Mucosa of stomach (tissue), 1 donor: ENCODE measurements at regions not wholly inside any gene's neighbourhood (a gene's known extent, or its start where the extent isn't known, plus 50 kb on each side); places are given as distances from the start of the nearest gene placed in this dataset.

ENCODE experiments used
- H3K27me3 ChIP-seq: one replicate; pipeline ENCODE4 v1.7.0; 2013; ENCODE audit warnings: mild to moderate bottlenecking, low read length; ENCODE audit not compliant: control insufficient read depth, insufficient read depth
- H3K36me3 ChIP-seq: one replicate; pipeline ENCODE4 v1.7.0; 2013; ENCODE audit warnings: low read length; ENCODE audit not compliant: control insufficient read depth, insufficient read depth
- H3K4me1 ChIP-seq: one replicate; pipeline ENCODE4 v1.7.0; 2013; ENCODE audit warnings: mild to moderate bottlenecking, low read length; ENCODE audit not compliant: control insufficient read depth, insufficient read depth
- H3K4me3 ChIP-seq: one replicate; pipeline ENCODE4 v1.7.0; 2013; ENCODE audit warnings: low read length
- H3K9ac ChIP-seq: one replicate; pipeline ENCODE4 v1.7.0; 2013; ENCODE audit warnings: mild to moderate bottlenecking, low read length, moderate library complexity
- H3K9me3 ChIP-seq: one replicate; pipeline ENCODE4 v1.7.0; 2013; ENCODE audit warnings: mild to moderate bottlenecking, low read length, moderate library complexity; ENCODE audit not compliant: control insufficient read depth
- donor health status: Pancreatic carcinoma.

DNA sequence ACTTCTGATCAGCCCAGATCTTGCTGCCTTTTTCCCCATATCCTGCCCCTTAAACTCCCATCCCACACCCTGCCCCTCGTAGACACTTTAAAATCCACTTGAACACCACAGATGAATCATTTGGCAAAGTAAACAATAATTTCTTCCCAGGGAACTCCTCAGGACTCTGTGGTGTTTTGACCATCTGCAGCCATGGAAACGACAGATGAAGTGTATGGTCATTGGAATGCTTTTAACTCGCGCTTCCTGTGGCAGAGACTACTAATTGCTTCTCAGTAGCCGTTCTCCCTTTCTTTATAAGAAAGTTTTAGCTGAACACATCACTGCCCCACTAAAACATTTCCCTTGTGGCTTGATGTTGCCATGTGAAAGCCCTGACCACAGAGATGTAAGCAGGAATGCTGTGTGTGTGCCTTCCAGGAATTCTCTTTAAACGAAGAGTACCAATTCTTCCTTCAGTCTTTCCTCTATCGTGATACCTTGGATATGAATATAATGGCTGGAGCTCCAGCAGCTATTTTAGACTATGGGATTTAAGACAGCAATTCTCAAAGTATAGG, 92.7 kb upstream of the PARD3B start:
- Histone ChIP-seq H3K4me3 (no peak overlapping the region), H3K9me3 (no peaks in the 10 kb centered on the region), H3K36me3 (no peaks in the 10 kb centered on the region), H3K9ac (no peak overlapping the region), H3K27me3 (no peaks in the 10 kb centered on the region), H3K4me1 (peaks cover 8% of the 10 kb centered on the region)

DNA sequence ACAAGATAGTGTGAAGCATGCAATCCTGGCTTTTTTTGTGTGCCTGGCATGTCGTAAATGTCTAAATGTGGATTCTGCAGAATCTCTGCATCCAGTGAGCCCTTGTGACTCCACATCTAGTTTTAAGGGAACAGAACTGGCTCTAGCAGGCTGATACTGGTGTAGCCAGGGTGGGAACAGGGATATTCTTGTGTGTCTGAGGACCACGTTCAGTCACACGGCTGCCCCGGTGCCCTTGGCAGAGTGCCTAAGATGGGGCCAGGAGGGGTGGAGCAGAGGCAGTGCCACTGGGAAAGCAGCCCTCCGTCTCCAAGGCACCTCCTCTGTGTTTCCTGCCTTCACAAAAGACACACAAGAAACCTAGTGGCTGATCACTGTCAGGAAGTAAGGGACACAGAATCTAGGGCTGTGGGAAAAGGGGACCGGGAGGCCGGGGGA, 91.5 kb upstream of the PARD3B start:
- no peak overlapping the region for H3K9ac ChIP-seq
- H3K4me3 ChIP-seq: no peak overlapping the region
- H3K9me3 ChIP-seq: no peaks in the 10 kb centered on the region
- no peaks in the 10 kb centered on the region for H3K27me3 ChIP-seq
- no peaks in the 10 kb centered on the region for H3K36me3 ChIP-seq
- peaks cover 8% of the 10 kb centered on the region for H3K4me1 ChIP-seq

DNA sequence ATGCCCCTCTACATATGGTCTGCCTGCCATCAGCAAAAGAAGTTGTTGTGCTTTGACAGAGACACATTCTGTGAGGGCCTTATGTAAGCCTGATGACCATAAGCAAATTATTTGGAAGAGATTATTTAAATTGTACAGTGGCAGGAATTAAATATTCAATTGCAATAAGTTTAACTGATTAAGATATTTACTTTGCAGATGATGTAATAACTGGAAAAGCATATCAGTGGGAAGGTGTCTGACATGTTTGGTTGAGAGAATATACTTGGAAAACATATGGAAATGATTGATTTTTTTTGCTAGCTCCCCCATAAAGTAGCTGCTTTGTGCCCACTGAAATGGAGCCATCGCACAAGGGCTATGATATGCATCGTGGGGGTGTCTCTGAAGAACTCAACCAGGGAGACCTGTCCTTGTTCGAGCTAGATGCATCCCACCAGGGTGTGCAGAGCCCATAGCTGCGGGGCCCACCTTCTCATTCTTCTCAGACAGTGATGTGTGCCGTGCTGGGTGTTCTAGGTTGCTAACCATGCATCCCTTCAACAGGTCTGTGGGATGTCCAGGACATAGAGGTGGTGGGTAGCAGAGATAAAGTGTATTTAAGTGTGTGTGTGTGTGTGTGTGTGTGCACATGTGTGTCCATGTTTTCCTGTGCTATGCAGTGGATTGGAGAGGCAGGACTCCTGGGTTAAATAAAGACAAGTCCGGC, 90.4 kb upstream of the PARD3B start:
- H3K9ac ChIP-seq: no peak overlapping the region

DNA sequence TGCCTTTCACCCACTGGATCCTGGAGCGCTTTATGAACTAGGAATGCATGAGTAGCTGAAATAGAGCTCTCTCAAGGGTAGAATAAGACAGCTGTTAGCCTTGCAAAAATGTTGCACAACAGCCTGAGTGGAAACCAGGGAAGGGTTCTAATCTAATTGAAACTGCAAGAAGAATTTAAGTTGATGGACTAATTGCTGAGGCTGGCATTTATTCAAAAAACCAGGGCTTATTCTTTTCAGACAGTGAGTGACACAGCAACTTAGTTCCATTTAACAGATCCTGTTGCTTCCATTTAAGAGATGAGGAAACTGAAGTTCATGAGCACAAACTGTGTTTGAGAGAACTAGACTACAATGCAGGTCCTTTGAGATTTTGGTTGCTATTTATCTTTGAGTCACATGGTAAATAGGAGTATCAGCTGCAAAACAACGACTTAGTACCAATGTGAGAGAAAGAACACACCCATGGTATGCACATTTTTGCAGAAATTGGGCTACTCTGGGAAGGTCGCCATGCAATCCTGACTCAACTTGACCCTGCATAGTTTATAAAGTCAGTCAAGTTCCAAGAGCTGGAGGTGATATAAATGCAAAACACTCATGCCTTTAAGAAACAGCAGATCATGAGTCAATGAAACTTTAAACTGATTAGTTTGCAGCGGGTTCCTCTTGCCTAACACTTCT, 76.4 kb upstream of the PARD3B start:
- Histone ChIP-seq H3K4me3 (no peak overlapping the region), H3K9ac (no peak overlapping the region), H3K27me3 (no peaks in the 10 kb centered on the region), H3K9me3 (no peaks in the 10 kb centered on the region), H3K4me1 (no peaks in the 10 kb centered on the region), H3K36me3 (no peaks in the 10 kb centered on the region)

More for the DNA sequence above, 90.4 kb upstream of the PARD3B start:
- no peaks in the 10 kb centered on the region for H3K27me3 ChIP-seq
- no peak overlapping the region for H3K4me3 ChIP-seq
- H3K36me3 ChIP-seq: no peaks in the 10 kb centered on the region
- peaks cover 8% of the 10 kb centered on the region for H3K4me1 ChIP-seq
- H3K9me3 ChIP-seq: no peaks in the 10 kb centered on the region

DNA sequence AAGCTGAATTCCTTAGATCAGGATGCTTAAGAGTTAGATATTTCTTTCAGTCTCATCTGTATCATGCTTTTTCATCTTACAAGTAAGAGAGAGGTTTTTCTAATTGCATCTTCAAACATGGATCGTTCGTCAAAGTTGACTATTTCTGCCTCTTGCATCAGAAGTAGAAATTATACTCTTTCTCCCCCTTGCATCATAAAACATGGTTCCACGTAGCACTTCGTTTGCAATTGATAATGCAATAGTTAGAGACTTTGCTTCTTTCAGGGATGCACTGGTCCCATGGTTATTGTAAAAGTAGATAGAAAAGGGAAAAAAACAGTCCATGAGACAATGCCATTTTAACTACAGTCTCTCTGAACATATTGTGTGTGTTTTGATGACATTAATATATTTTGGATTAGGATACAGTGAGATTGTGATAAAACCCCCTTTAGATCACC, 75.1 kb upstream of the PARD3B start:
- H3K9ac ChIP-seq: no peak overlapping the region
- no peaks in the 10 kb centered on the region for H3K4me1 ChIP-seq
- H3K27me3 ChIP-seq: no peaks in the 10 kb centered on the region
- no peaks in the 10 kb centered on the region for H3K9me3 ChIP-seq
- no peaks in the 10 kb centered on the region for H3K36me3 ChIP-seq
- no peak overlapping the region for H3K4me3 ChIP-seq

DNA sequence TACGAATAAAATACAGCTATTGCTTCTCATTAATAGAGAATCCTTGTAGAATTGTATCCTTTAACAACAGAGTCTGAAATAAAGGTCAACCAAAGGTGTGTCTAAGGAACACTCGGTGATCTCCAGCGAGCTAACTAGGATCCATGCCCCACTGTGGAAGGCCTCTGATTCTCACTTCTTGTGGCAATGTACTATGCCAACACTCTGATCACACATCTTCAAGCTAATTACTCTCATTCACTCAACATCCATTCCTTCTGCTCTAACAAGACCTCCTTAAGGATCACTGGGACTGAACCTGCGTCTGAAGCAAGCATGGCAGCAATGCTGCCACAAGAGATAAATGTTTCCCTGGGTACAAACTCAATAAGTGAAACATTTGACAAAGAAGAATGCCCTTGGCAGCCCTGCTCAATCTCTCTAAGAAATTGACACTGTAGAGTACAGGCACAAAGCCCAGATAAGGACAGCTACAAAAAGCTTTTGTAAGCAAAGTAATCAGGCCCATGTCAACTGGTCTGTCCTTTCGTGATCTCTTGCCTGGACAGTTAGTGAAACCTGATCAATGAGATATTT, 74.6 kb upstream of the PARD3B start:
- H3K9me3 ChIP-seq: no peaks in the 10 kb centered on the region
- no peak overlapping the region for H3K4me3 ChIP-seq
- no peaks in the 10 kb centered on the region for H3K27me3 ChIP-seq
- H3K9ac ChIP-seq: no peak overlapping the region
- H3K4me1 ChIP-seq: no peaks in the 10 kb centered on the region
- H3K36me3 ChIP-seq: no peaks in the 10 kb centered on the region

DNA sequence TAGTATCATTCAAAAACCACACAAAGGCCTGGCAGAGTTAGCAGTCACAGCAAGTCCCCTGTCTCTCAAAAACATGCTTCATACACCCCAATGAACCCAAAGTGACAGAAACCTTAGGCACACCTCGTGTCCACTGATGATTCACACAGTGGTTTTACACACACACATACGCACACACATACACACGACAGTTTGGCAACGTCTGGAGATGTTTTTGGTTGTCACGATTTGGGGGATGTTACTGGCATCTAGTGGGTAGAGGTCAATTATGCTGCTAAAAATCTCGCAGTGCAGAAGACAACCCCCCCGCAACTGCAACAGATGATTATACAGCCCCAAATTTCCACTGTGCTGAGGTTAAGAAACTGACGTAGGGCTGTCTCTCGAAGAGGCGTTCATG, 72.9 kb upstream of the PARD3B start:
- Histone ChIP-seq H3K36me3 (no peaks in the 10 kb centered on the region), H3K9ac (no peak overlapping the region), H3K27me3 (no peaks in the 10 kb centered on the region), H3K9me3 (no peaks in the 10 kb centered on the region), H3K4me3 (no peak overlapping the region), H3K4me1 (no peaks in the 10 kb centered on the region)

DNA sequence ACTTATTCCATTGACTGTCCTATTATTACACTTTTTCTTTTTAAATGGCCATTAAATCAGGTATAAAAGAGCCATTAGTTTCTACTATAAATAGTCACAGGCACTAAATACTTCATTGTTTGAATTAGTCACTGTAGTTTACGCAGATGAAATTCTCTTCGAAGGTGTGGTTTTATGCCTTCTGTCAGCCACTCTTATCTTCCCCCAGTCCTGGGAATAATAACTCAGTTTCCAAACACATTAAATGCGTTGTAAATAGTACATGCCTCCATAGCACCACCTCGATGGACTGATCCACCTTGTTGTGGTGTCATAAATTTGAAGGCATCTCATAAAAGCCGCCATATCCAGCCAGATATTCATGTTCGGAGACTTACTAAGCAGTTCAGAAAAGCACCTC, 72.1 kb upstream of the PARD3B start:
- Histone ChIP-seq H3K4me1 (no peaks in the 10 kb centered on the region), H3K4me3 (no peak overlapping the region), H3K27me3 (no peaks in the 10 kb centered on the region), H3K9me3 (no peaks in the 10 kb centered on the region), H3K36me3 (no peaks in the 10 kb centered on the region), H3K9ac (no peak overlapping the region)

DNA sequence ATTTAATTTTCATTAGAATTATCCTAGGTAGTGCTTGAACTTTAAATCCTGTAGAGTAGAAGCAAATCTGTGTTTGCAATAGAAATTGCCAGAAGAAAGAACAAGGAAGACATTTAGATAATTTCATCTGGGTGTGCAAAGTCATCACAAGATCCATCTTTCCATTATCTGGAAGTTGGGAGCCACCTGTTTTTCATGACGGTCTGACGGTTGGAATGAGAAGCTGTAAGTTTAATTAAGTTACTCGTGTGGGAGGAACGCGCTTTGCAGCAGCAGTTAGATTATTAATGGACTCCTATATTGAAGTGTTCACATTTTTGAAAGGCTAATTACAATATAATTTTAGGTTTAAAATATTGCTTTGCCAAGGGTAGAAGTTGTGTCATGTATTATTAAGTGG, 69.9 kb upstream of the PARD3B start:
- H3K36me3 ChIP-seq: no peaks in the 10 kb centered on the region
- H3K9me3 ChIP-seq: no peaks in the 10 kb centered on the region
- no peaks in the 10 kb centered on the region for H3K27me3 ChIP-seq
- H3K4me3 ChIP-seq: no peak overlapping the region
- no peaks in the 10 kb centered on the region for H3K4me1 ChIP-seq
- no peak overlapping the region for H3K9ac ChIP-seq

DNA sequence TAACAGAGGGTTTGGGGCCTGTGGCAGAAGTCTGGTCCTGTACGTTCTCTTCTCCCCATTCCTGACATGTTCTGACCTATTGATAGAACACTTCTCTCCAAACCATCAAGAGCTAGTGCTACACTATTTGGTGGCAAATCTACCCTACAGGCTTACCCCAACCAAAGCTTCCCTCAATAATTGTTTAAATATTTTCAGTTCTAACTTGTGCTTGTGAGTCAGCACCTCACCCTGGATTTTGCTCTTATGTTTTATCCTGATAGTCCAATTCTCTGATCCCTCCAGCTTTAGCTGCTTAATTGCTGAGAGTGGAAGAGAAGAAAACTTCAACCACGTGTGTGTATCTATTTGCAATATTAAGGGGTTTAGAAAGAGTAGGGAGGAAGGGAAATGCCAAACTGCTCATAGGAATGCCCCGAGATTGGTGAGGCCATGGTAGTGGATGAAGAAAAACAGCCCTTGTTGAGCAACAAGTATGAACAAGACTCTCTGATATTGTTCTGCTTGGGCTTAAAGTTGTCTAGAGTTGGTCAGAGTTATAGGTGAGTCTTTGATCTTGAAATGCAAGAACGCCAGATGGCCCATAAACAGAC, 67.8 kb upstream of the PARD3B start:
- no peaks in the 10 kb centered on the region for H3K4me1 ChIP-seq
- no peak overlapping the region for H3K9ac ChIP-seq
- no peaks in the 10 kb centered on the region for H3K27me3 ChIP-seq
- H3K4me3 ChIP-seq: no peak overlapping the region
- no peaks in the 10 kb centered on the region for H3K9me3 ChIP-seq
- no peaks in the 10 kb centered on the region for H3K36me3 ChIP-seq

DNA sequence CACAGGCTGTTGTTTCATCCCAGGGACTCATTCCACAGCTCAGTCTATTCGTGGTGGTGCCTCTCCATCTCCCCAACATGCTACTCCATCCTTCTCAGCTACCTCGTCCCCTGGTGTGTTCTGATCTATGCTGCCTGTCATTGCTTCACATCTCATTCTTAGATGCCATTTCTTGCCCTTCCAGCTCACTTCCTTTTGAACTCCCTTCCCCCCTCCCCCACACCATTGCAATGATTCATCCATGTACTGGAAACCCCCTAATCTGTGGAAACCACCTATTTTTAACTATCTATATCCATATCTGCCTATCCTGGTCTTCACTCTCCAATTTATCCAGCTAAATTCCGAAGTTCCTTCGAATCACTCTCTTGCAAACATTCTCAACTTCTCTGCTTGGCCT, 65.7 kb upstream of the PARD3B start:
- Histone ChIP-seq H3K4me1 (no peaks in the 10 kb centered on the region), H3K9me3 (no peaks in the 10 kb centered on the region), H3K36me3 (no peaks in the 10 kb centered on the region), H3K9ac (no peak overlapping the region), H3K27me3 (no peaks in the 10 kb centered on the region), H3K4me3 (no peak overlapping the region)

DNA sequence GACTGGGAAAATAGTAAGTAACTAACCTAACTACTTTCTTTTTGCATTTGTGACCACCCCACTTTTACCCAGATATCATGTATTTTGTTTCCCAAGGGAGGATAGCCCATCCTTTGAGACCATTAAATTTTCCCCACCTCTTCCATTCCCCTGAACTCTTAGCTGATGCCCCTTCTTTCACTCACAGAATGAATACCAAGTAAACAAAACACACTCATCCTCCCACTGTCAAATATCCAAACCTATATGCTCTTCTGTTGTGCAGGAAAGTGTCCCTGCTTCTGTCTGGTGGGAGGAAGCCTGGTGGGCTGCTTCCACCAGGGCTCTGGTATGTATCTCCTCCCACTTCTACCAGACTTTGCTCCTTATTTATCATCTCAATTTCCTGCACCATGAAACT, 64.6 kb upstream of the PARD3B start:
- Histone ChIP-seq H3K9me3 (no peaks in the 10 kb centered on the region), H3K27me3 (no peaks in the 10 kb centered on the region), H3K36me3 (no peaks in the 10 kb centered on the region), H3K4me3 (no peak overlapping the region), H3K4me1 (no peaks in the 10 kb centered on the region), H3K9ac (no peak overlapping the region)
